HL-60 (cell line): ENCODE measurements at regions not wholly inside any gene's neighbourhood (a gene's known extent, or its start where the extent isn't known, plus 50 kb on each side); places are given as distances from the start of the nearest gene placed in this dataset.

ENCODE experiments used
- POLR2AphosphoS5 ChIP-seq: IDR thresholded peaks from 2 replicates; pipeline ENCODE4 v1.6.1; 2012; ENCODE audit warnings: low read depth
- TF ChIP-seq, protein P1 (sequence below): IDR thresholded peaks from one replicate; pipeline ENCODE4 v1.5.1; 2011; ENCODE audit warnings: low read length, control low read depth, inconsistent platforms; ENCODE audit not compliant: insufficient read depth
- TF ChIP-seq, protein P2 (sequence below): IDR thresholded peaks from 2 replicates; pipeline ENCODE4 v1.6.1; 2012; ENCODE audit warnings: low read depth; ENCODE audit not compliant: insufficient replicate concordance

DNA sequence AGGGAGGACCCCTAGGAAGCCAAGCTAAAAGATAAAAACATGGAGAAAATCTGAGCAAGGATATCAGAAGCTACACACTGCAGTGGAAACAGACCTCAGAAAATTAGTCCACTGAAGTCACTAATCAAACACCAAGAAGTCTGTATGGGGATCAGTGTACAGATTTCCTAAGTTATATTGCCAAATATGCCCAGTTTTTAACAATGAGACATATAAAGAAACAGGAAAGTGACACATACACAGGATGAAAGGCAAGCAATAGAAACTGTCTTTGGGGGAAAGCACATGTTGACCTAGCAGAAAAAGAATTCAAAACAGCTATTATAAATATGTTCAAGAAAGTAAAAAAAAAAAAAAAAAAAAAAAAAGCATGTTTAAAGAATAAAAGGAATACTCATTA is 153.7 kb downstream of the PPP4R3C start:
- TF ChIP-seq, protein P1, sequence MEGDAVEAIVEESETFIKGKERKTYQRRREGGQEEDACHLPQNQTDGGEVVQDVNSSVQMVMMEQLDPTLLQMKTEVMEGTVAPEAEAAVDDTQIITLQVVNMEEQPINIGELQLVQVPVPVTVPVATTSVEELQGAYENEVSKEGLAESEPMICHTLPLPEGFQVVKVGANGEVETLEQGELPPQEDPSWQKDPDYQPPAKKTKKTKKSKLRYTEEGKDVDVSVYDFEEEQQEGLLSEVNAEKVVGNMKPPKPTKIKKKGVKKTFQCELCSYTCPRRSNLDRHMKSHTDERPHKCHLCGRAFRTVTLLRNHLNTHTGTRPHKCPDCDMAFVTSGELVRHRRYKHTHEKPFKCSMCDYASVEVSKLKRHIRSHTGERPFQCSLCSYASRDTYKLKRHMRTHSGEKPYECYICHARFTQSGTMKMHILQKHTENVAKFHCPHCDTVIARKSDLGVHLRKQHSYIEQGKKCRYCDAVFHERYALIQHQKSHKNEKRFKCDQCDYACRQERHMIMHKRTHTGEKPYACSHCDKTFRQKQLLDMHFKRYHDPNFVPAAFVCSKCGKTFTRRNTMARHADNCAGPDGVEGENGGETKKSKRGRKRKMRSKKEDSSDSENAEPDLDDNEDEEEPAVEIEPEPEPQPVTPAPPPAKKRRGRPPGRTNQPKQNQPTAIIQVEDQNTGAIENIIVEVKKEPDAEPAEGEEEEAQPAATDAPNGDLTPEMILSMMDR, result no peak
- TF ChIP-seq, protein P2, sequence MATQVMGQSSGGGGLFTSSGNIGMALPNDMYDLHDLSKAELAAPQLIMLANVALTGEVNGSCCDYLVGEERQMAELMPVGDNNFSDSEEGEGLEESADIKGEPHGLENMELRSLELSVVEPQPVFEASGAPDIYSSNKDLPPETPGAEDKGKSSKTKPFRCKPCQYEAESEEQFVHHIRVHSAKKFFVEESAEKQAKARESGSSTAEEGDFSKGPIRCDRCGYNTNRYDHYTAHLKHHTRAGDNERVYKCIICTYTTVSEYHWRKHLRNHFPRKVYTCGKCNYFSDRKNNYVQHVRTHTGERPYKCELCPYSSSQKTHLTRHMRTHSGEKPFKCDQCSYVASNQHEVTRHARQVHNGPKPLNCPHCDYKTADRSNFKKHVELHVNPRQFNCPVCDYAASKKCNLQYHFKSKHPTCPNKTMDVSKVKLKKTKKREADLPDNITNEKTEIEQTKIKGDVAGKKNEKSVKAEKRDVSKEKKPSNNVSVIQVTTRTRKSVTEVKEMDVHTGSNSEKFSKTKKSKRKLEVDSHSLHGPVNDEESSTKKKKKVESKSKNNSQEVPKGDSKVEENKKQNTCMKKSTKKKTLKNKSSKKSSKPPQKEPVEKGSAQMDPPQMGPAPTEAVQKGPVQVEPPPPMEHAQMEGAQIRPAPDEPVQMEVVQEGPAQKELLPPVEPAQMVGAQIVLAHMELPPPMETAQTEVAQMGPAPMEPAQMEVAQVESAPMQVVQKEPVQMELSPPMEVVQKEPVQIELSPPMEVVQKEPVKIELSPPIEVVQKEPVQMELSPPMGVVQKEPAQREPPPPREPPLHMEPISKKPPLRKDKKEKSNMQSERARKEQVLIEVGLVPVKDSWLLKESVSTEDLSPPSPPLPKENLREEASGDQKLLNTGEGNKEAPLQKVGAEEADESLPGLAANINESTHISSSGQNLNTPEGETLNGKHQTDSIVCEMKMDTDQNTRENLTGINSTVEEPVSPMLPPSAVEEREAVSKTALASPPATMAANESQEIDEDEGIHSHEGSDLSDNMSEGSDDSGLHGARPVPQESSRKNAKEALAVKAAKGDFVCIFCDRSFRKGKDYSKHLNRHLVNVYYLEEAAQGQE, result no peak
- TF ChIP-seq POLR2AphosphoS5, result no peak
